GM23338 (cell line): ENCODE measurements at regions not wholly inside any gene's neighbourhood (a gene's known extent, or its start where the extent isn't known, plus 50 kb on each side); places are given as distances from the start of the nearest gene placed in this dataset.

Experiments
- ATAC-seq: fragments of 200-7000 bp; cut with Tn5 transposase; 3 replicates; pipeline ENCODE4 v1.9.1; 2020
- DNase-seq: peaks from one replicate; pipeline ENCODE4 v3.0.0-alpha.2; 2015; ENCODE audit warnings: low spot score
- H2AFZ ChIP-seq: fragments of 200-600 bp; sonication (generic); 2 replicates; pipeline ENCODE4 v1.8.0; 2016; ENCODE audit warnings: antibody characterized with exemption, mild to moderate bottlenecking, moderate library complexity
- H3F3A ChIP-seq: fragments of 200-600 bp; sonication (generic); replicated peaks from 2 replicates; pipeline ENCODE4 v1.8.0; 2017; ENCODE audit warnings: antibody characterized with exemption, mixed run types, low read depth
- H3K27ac ChIP-seq: fragments of 200-600 bp; sonication (generic); 2 replicates; pipeline ENCODE4 v1.6.1; 2016; ENCODE audit warnings: low read depth
- H3K27me3 ChIP-seq: fragments of 200-600 bp; sonication (generic); 2 replicates; pipeline ENCODE4 v1.8.0; 2016; ENCODE audit warnings: mild to moderate bottlenecking, mixed run types, moderate library complexity; ENCODE audit not compliant: insufficient read depth
- H3K36me3 ChIP-seq: fragments of 200-600 bp; sonication (generic); 2 replicates; pipeline ENCODE4 v1.8.0; 2016; ENCODE audit warnings: mild to moderate bottlenecking; ENCODE audit not compliant: insufficient read depth
- H3K4me1 ChIP-seq: fragments of 200-600 bp; sonication (generic); 2 replicates; pipeline ENCODE4 v1.8.0; 2016; ENCODE audit warnings: mild to moderate bottlenecking, moderate library complexity; ENCODE audit not compliant: insufficient read depth
- H3K4me2 ChIP-seq: fragments of 200-600 bp; sonication (generic); 2 replicates; pipeline ENCODE4 v1.7.1; 2017; ENCODE audit warnings: mixed run types
- H3K4me3 ChIP-seq: fragments of 200-600 bp; sonication (generic); 2 replicates; pipeline ENCODE4 v1.6.1; 2016; ENCODE audit warnings: mixed run types
- H3K79me2 ChIP-seq: fragments of 200-600 bp; sonication (generic); replicated peaks from 2 replicates; pipeline ENCODE4 v1.8.0; 2017; ENCODE audit warnings: mild to moderate bottlenecking; ENCODE audit not compliant: insufficient read depth
- H3K9me2 ChIP-seq: fragments of 200-600 bp; sonication (generic); 2 replicates; pipeline ENCODE4 v1.8.0; 2017; ENCODE audit not compliant: insufficient read depth
- H4K20me1 ChIP-seq: fragments of 200-600 bp; sonication (generic); replicated peaks from 2 replicates; pipeline ENCODE4 v1.8.0; 2017; ENCODE audit warnings: mild to moderate bottlenecking; ENCODE audit not compliant: insufficient read depth
- H3K27ac Mint-ChIP-seq: 2 replicates; pipeline ENCODE4 v1.8.0; 2020; ENCODE audit warnings: inconsistent platforms, mild to moderate bottlenecking, moderate library complexity, mixed read lengths
- H3K27me3 Mint-ChIP-seq: 3 replicates; pipeline ENCODE4 v1.8.0; 2022; ENCODE audit warnings: low read depth, mild to moderate bottlenecking, moderate library complexity, mixed read lengths, inconsistent platforms; ENCODE audit not compliant: insufficient read depth, poor library complexity
- H3K36me3 Mint-ChIP-seq: 3 replicates; pipeline ENCODE4 v1.8.0; 2021; ENCODE audit warnings: low read depth, mild to moderate bottlenecking, inconsistent platforms, moderate library complexity, mixed read lengths
- H3K4me1 Mint-ChIP-seq: 3 replicates; pipeline ENCODE4 v1.8.0; 2020; ENCODE audit warnings: mild to moderate bottlenecking, inconsistent platforms, mixed read lengths
- H3K4me3 Mint-ChIP-seq: 3 replicates; pipeline ENCODE4 v1.8.0; 2021; ENCODE audit warnings: moderate library complexity, mild to moderate bottlenecking, inconsistent platforms, mixed read lengths
- H3K9me3 Mint-ChIP-seq: 3 replicates; pipeline ENCODE4 v1.8.0; 2020; ENCODE audit warnings: moderate library complexity, mild to moderate bottlenecking, inconsistent platforms, mixed read lengths
- CREB1 ChIP-seq: fragments of 250-450 bp; sonication (Bioruptor Pico); IDR thresholded peaks from 2 replicates; pipeline ENCODE4 v1.5.0; 2020; ENCODE audit warnings: low read depth, mild to moderate bottlenecking, moderate library complexity
- CTCF ChIP-seq, 2 experiments: fragments of 200-600 bp in 1 of 2; sonication (generic) in 1 of 2; conservative IDR thresholded peaks; 2 replicates each; pipeline versions ENCODE4 v1.5.1 to v1.6.1; 2016 to 2017; ENCODE audit warnings: antibody characterized with exemption in 2 of 2, low read depth in 2 of 2, mild to moderate bottlenecking in 2 of 2, moderate library complexity in 1 of 2
- ETS1 ChIP-seq: IDR thresholded peaks from 2 replicates; pipeline ENCODE4 v1.6.1; 2016; ENCODE audit warnings: antibody characterized with exemption
- EZH2 ChIP-seq: fragments of 200-600 bp; sonication (generic); IDR thresholded peaks from one replicate; pipeline ENCODE4 v1.8.0; 2017; ENCODE audit warnings: antibody characterized with exemption, mild to moderate bottlenecking, low read depth; ENCODE audit not compliant: unreplicated experiment
- EZH2phosphoT487 ChIP-seq: fragments of 200-600 bp; sonication (generic); IDR thresholded peaks from one replicate; pipeline ENCODE4 v1.8.1; 2018; ENCODE audit warnings: antibody characterized with exemption; ENCODE audit not compliant: unreplicated experiment
- JUNB ChIP-seq: IDR thresholded peaks from one replicate; pipeline ENCODE4 v1.6.1; 2016; ENCODE audit warnings: antibody characterized with exemption; ENCODE audit not compliant: unreplicated experiment
- NANOG ChIP-seq: IDR thresholded peaks from 2 replicates; pipeline ENCODE4 v1.6.1; 2016; ENCODE audit warnings: antibody characterized with exemption, borderline replicate concordance
- POLR2AphosphoS5 ChIP-seq: IDR thresholded peaks from 2 replicates; pipeline ENCODE4 v1.6.1; 2016; ENCODE audit warnings: antibody characterized with exemption, low read depth
- STAT1 ChIP-seq: IDR thresholded peaks from one replicate; pipeline ENCODE4 v1.6.1; 2016; ENCODE audit warnings: antibody characterized with exemption; ENCODE audit not compliant: unreplicated experiment
- ZNF114 ChIP-seq: fragments of 250-450 bp; sonication (Bioruptor Pico); IDR thresholded peaks from 2 replicates; pipeline ENCODE4 v1.5.0; 2020; ENCODE audit warnings: mild to moderate bottlenecking, moderate library complexity
- ZNF331 ChIP-seq: fragments of 250-450 bp; sonication (Bioruptor Pico); IDR thresholded peaks from 2 replicates; pipeline ENCODE4 v1.5.0; 2020; ENCODE audit warnings: low read depth, mild to moderate bottlenecking, moderate library complexity
- ZNF462 ChIP-seq: fragments of 250-450 bp; sonication (Bioruptor Pico); IDR thresholded peaks from 2 replicates; pipeline ENCODE4 v1.5.0; 2020; ENCODE audit warnings: mild to moderate bottlenecking, moderate library complexity
- TF ChIP-seq, protein P1 (sequence below): IDR thresholded peaks from one replicate; pipeline ENCODE4 v1.6.1; 2018; ENCODE audit warnings: antibody characterized with exemption; ENCODE audit not compliant: unreplicated experiment

- ATAC-seq (no peak), DNase-seq (no peak)
- H3K27me3 Mint-ChIP-seq: peaks cover 5% of the 10 kb centered on the region
- TF ChIP-seq POLR2AphosphoS5 (no peak), ZNF331 (no peak), ZNF114 (CRISPR knock-in tag) (no peak), EZH2 (no peak), NANOG (no peak), EZH2phosphoT487 (no peak), ZNF462 (CRISPR knock-in tag) (no peak), CTCF (conservative IDR thresholded peaks at IDR 0.05; ENCODE audit: low read depth in 2 of 2) (no peak), STAT1 (no peak), JUNB (no peak), CREB1 (no peak), ETS1 (no peak)
- TF ChIP-seq, protein P1, sequence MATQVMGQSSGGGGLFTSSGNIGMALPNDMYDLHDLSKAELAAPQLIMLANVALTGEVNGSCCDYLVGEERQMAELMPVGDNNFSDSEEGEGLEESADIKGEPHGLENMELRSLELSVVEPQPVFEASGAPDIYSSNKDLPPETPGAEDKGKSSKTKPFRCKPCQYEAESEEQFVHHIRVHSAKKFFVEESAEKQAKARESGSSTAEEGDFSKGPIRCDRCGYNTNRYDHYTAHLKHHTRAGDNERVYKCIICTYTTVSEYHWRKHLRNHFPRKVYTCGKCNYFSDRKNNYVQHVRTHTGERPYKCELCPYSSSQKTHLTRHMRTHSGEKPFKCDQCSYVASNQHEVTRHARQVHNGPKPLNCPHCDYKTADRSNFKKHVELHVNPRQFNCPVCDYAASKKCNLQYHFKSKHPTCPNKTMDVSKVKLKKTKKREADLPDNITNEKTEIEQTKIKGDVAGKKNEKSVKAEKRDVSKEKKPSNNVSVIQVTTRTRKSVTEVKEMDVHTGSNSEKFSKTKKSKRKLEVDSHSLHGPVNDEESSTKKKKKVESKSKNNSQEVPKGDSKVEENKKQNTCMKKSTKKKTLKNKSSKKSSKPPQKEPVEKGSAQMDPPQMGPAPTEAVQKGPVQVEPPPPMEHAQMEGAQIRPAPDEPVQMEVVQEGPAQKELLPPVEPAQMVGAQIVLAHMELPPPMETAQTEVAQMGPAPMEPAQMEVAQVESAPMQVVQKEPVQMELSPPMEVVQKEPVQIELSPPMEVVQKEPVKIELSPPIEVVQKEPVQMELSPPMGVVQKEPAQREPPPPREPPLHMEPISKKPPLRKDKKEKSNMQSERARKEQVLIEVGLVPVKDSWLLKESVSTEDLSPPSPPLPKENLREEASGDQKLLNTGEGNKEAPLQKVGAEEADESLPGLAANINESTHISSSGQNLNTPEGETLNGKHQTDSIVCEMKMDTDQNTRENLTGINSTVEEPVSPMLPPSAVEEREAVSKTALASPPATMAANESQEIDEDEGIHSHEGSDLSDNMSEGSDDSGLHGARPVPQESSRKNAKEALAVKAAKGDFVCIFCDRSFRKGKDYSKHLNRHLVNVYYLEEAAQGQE: no peak
- H3K27ac Mint-ChIP-seq: no peak overlapping the region
- Histone ChIP-seq H3K79me2 (no peaks in the 10 kb centered on the region), H3K27ac (no peak overlapping the region), H3K4me3 (no peak overlapping the region), H3K4me2 (no peak overlapping the region), H3K9me2 (no peaks in the 10 kb centered on the region), H2AFZ (no peak overlapping the region), H3F3A (no peaks in the 10 kb centered on the region), H4K20me1 (no peaks in the 10 kb centered on the region), H3K36me3 (no peaks in the 10 kb centered on the region), H3K4me1 (peaks cover 10% of the 10 kb centered on the region), H3K27me3 (no peaks in the 10 kb centered on the region)
- peaks cover 12% of the 10 kb centered on the region for H3K4me1 Mint-ChIP-seq
- no peak overlapping the region for H3K4me3 Mint-ChIP-seq
- H3K36me3 Mint-ChIP-seq: peaks cover 3% of the 10 kb centered on the region; the same call in 1 of the 3 replicates
- peaks cover 8% of the 10 kb centered on the region for H3K9me3 Mint-ChIP-seq
Observed at GRCh38 chr9:82385633-82386032, 397.1 kb downstream of the SPATA31D1 start.
